Neuronal stem cell (in vitro differentiated cells): ENCODE measurements at regions not wholly inside any gene's neighbourhood (a gene's known extent, or its start where the extent isn't known, plus 50 kb on each side); places are given as distances from the start of the nearest gene placed in this dataset.

Experiments
- DNase-seq: peaks from one replicate; pipeline ENCODE4 v3.0.0-alpha.2; 2013; ENCODE audit warnings: low spot score
- H2AFZ ChIP-seq: one replicate; pipeline ENCODE4 v1.6.1; 2013; ENCODE audit warnings: mild to moderate bottlenecking, low read length, inconsistent platforms
- H2AK5ac ChIP-seq: 2 replicates; pipeline ENCODE4 v1.6.1; 2013; ENCODE audit warnings: low read depth, mild to moderate bottlenecking, inconsistent platforms, low read length, moderate library complexity, mixed read lengths
- H2BK120ac ChIP-seq: 2 replicates; pipeline ENCODE4 v1.6.1; 2013; ENCODE audit warnings: low read depth, mild to moderate bottlenecking, inconsistent platforms, low read length, moderate library complexity, mixed read lengths
- H2BK12ac ChIP-seq: one replicate; pipeline ENCODE4 v1.6.1; 2013; ENCODE audit warnings: low read length, inconsistent platforms
- H2BK15ac ChIP-seq: 2 replicates; pipeline ENCODE4 v1.6.1; 2013; ENCODE audit warnings: mild to moderate bottlenecking, low read length, inconsistent platforms, mixed read lengths
- H2BK5ac ChIP-seq: one replicate; pipeline ENCODE4 v1.6.1; 2013; ENCODE audit warnings: inconsistent platforms, mild to moderate bottlenecking, low read length, moderate library complexity
- H3K14ac ChIP-seq: one replicate; pipeline ENCODE4 v1.6.1; 2013; ENCODE audit warnings: low read length, inconsistent platforms
- H3K18ac ChIP-seq: 2 replicates; pipeline ENCODE4 v1.6.1; 2013; ENCODE audit warnings: low read length, inconsistent platforms
- H3K23ac ChIP-seq: 2 replicates; pipeline ENCODE4 v1.6.1; 2013; ENCODE audit warnings: low read depth, mild to moderate bottlenecking, mixed read lengths, low read length, inconsistent platforms; ENCODE audit not compliant: poor library complexity
- H3K27ac ChIP-seq: replicated peaks from 3 replicates; pipeline ENCODE4 v1.5.1; 2013; ENCODE audit warnings: low read length, inconsistent platforms
- H3K27me3 ChIP-seq, 3 experiments: 2 replicates each; pipeline ENCODE4 v1.6.1; 2013; ENCODE audit warnings: low read length in 3 of 3, mild to moderate bottlenecking in 2 of 3, inconsistent platforms in 1 of 3, low read depth in 1 of 3, mixed read lengths in 1 of 3, moderate library complexity in 1 of 3; ENCODE audit not compliant: control insufficient read depth in 3 of 3, insufficient read depth in 3 of 3
- H3K36me3 ChIP-seq, 2 donors: replicated peaks in 1 of 2; 2 replicates each; pipeline ENCODE4 v1.6.1; 2013; ENCODE audit warnings: low read length in 2 of 2; ENCODE audit not compliant: control insufficient read depth in 2 of 2, insufficient read depth in 2 of 2
- H3K4ac ChIP-seq: 2 replicates; pipeline ENCODE4 v1.6.1; 2013; ENCODE audit warnings: inconsistent platforms, mild to moderate bottlenecking, low read length, moderate library complexity
- H3K4me1 ChIP-seq, 2 donors: 1 replicate in 1 of 2; 2 replicates in 1 of 2; pipeline ENCODE4 v1.6.1; 2013; ENCODE audit warnings: low read length in 2 of 2, low read depth in 1 of 2; ENCODE audit not compliant: control insufficient read depth in 2 of 2, insufficient read depth in 1 of 2
- H3K4me2 ChIP-seq: one replicate; pipeline ENCODE4 v1.6.1; 2013; ENCODE audit warnings: mild to moderate bottlenecking, low read length, inconsistent platforms; ENCODE audit not compliant: insufficient read depth, poor library complexity, severe bottlenecking
- H3K4me3 ChIP-seq, 2 donors: 2 replicates each; pipeline ENCODE4 v1.5.1; 2013; ENCODE audit warnings: low read length in 2 of 2, mild to moderate bottlenecking in 2 of 2, inconsistent platforms in 1 of 2, moderate library complexity in 1 of 2
- H3K79me1 ChIP-seq: one replicate; pipeline ENCODE4 v1.6.1; 2013; ENCODE audit warnings: low read depth, mild to moderate bottlenecking, inconsistent platforms, low read length, moderate library complexity
- H3K9ac ChIP-seq: one replicate; pipeline ENCODE4 v1.6.1; 2013; ENCODE audit warnings: mild to moderate bottlenecking, low read depth, low read length, inconsistent platforms; ENCODE audit not compliant: poor library complexity
- H3K9me3 ChIP-seq, 2 donors: replicated peaks in 1 of 2; 2 replicates each; pipeline versions ENCODE3 to v1.6.1; 2013; ENCODE audit warnings: low read length in 2 of 2, mild to moderate bottlenecking in 2 of 2, inconsistent platforms in 1 of 2, low read depth in 1 of 2, mixed read lengths in 1 of 2, moderate library complexity in 1 of 2; ENCODE audit not compliant: control insufficient read depth in 2 of 2, insufficient read depth in 1 of 2
- H4K8ac ChIP-seq: one replicate; pipeline ENCODE4 v1.6.1; 2013; ENCODE audit warnings: low read depth, mild to moderate bottlenecking, inconsistent platforms, low read length, moderate library complexity
- H4K91ac ChIP-seq: one replicate; pipeline ENCODE4 v1.6.1; 2013; ENCODE audit warnings: low read length, low read depth, mild to moderate bottlenecking, inconsistent platforms; ENCODE audit not compliant: poor library complexity
- WGBS, 2 donors: extraction: QIAGEN DNeasy Blood & Tissue Kit; methylation state at CpG; one replicate each; pipeline ENCODE4 v1.1.7; 2013; ENCODE audit warnings: missing lambda C conversion rate in 2 of 2, mixed read lengths in 1 of 2; ENCODE audit not compliant: insufficient read length in 2 of 2, insufficient replicate concordance in 1 of 2; ENCODE audit errors: extremely low coverage in 2 of 2; 5-methylcytosine and 5-hydroxymethylcytosine counted together

DNA sequence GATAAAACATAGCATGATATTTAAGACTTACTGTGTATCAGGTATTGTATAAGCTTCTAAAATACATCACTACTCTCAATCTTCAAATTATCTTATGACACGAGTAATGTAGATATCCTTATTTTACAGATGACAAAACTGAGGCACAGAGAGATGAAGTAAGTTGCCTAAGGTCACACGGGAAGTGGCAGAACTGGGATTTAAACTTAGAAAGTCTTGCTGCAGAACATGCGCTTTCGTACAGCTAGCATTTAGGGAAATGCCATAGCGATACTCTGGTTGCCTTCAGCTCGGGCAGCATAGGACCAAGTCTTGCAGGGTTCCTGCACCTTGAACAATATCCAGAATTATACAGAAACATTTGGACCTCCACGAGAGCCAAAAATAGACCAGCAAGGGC, 162.4 kb downstream of the BRMS1L start:
- WGBS, 2 donors, result no CpG with 5 or more reads among the region's 7 CpGs
- Histone ChIP-seq H3K23ac (no peak overlapping the region), H3K14ac (no peak overlapping the region)

DNA sequence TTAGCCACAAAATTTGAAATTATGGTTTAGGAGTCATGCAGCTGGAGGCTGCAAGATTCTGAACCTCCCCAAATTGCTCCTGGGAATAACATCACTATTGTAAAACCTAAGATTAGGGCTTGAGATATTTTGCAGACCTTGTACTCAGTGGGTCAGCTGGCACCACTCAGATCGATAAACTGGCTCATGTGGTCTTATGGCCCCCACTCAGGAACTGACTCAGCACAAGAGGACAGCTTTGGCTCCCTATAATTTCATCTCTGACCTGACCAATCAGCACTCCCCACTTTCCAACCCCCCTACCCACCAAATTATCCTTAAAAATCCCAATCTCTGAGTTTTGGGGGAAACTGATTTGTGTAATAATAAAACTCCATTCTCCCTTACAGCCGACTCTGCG, 161.6 kb downstream of the BRMS1L start:
- no peak overlapping the region for H3K4me3 ChIP-seq
- no peak overlapping the region for H3K18ac ChIP-seq
- no peak overlapping the region for H3K4ac ChIP-seq
- H3K27me3 ChIP-seq, result peaks cover 0 to 45% (median 0%) of the 10 kb centered on the region in 3 experiments
- no peak overlapping the region for H2AFZ ChIP-seq
- no peak overlapping the region for H3K9ac ChIP-seq
- no peaks in the 10 kb centered on the region for H3K36me3 ChIP-seq
- H2BK120ac ChIP-seq, result no peak overlapping the region
- no peak overlapping the region for H3K27ac ChIP-seq
- DNase-seq, result no peak
- H3K4me2 ChIP-seq, result no peak overlapping the region
- no peak overlapping the region for H4K91ac ChIP-seq
- H3K9me3 ChIP-seq, result peaks cover 0 to 2% of the 10 kb centered on the region in 2 donors
- no peak overlapping the region for H2BK15ac ChIP-seq
- no CpG with 5 or more reads among the region's 3 CpGs for WGBS, 2 donors
- H2AK5ac ChIP-seq, result no peak overlapping the region
- no peaks in the 10 kb centered on the region for H3K79me1 ChIP-seq
- no peak overlapping the region for H3K23ac ChIP-seq
- no peak overlapping the region for H3K14ac ChIP-seq
- H3K4me1 ChIP-seq, result peaks cover 0 to 2% of the 10 kb centered on the region in 2 donors
- no peak overlapping the region for H2BK5ac ChIP-seq
- no peak overlapping the region for H2BK12ac ChIP-seq
- no peak overlapping the region for H4K8ac ChIP-seq

More for the DNA sequence above, 162.4 kb downstream of the BRMS1L start:
- Histone ChIP-seq H2AFZ (no peak overlapping the region), H4K91ac (no peak overlapping the region), H3K9me3 (no peaks in the 10 kb centered on the region), H3K4ac (no peak overlapping the region), H3K4me3 (no peak overlapping the region), H2BK12ac (no peak overlapping the region), H3K4me2 (no peak overlapping the region), H2BK120ac (no peak overlapping the region), H3K4me1 (peaks cover 0 to 4% of the 10 kb centered on the region in 2 donors), H3K9ac (no peak overlapping the region), H4K8ac (no peak overlapping the region), H2BK5ac (no peak overlapping the region), H2AK5ac (no peak overlapping the region), H3K36me3 (no peaks in the 10 kb centered on the region), H3K27ac (no peak overlapping the region), H2BK15ac (no peak overlapping the region), H3K79me1 (no peaks in the 10 kb centered on the region), H3K27me3 (peaks cover 0 to 48% (median 0%) of the 10 kb centered on the region in 3 experiments), H3K18ac (no peak overlapping the region)
- DNase-seq, result no peak

DNA sequence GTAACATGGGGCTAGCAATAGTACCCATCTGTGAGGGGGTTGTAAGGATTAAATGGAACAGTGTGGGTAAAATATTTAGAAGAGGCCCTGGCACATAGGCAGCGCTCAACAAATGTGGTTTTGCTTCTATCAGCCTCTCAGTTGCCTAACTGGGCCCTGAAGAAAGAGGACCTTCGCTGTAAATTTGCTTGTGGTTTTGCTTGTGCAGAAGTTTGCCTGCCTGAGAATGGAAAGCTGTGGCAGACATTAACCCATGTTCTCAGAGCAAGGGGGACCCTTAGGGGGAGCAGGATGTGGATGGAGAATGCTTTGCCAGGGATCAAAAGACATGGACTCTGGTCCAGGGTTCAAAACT, 160.1 kb downstream of the BRMS1L start:
- Histone ChIP-seq H4K91ac (no peak overlapping the region), H3K4me1 (no peaks in the 10 kb centered on the region), H3K36me3 (no peaks in the 10 kb centered on the region), H3K9ac (no peak overlapping the region), H2BK5ac (no peak overlapping the region), H2BK120ac (no peak overlapping the region), H2BK15ac (no peak overlapping the region), H3K23ac (no peak overlapping the region), H2BK12ac (no peak overlapping the region), H2AK5ac (no peak overlapping the region), H3K79me1 (no peaks in the 10 kb centered on the region), H3K27ac (no peak overlapping the region), H3K4me2 (no peak overlapping the region), H2AFZ (no peak overlapping the region), H4K8ac (no peak overlapping the region), H3K18ac (no peak overlapping the region), H3K4ac (no peak overlapping the region), H3K9me3 (peaks cover 0 to 2% of the 10 kb centered on the region in 2 donors), H3K4me3 (no peak overlapping the region), H3K14ac (no peak overlapping the region), H3K27me3 (peaks cover 0 to 41% (median 0%) of the 10 kb centered on the region in 3 experiments)
- DNase-seq, result no peak
- no CpG with 5 or more reads among the region's 2 CpGs for WGBS, 2 donors

DNA sequence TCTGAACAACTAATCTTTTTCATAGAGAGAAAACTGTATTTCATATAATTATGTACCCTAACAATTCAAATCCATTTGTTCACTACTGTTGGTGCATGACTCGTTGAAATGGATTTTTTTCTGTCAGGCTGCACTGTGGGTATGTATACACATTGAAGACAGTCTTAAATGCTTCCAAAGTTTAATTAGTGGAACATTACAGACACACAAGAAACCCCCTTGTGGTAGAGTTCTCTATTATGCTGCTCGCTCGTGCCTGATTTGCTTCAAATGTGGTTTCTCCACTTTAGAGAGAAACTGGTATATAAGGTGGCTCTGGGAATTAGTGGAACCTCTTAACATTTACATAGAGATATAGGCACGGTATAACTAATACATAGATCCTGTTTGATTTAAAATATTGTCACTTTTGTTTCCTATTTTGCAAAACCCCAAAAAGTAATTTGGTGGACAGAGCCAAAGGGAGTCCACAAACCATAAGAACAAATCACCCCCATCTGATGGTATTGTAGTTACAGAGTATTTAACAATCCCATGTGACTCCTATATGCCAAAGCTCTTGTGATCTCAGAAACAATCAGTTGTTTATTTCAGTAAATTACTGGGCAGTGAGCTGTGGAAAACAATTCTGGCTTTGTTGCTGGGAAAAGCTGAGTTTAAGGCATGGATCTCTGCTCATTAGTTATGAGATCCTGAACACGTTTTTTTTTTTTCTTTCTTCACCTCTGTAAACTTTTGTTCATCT, 159.5 kb downstream of the BRMS1L start:
- H3K4ac ChIP-seq, result no peak overlapping the region
- no peak overlapping the region for H3K27ac ChIP-seq

More for the DNA sequence above, 159.5 kb downstream of the BRMS1L start:
- no peak overlapping the region for H2BK5ac ChIP-seq
- no peak overlapping the region for H4K8ac ChIP-seq
- no peak overlapping the region for H2AFZ ChIP-seq
- no peak for DNase-seq
- no peak overlapping the region for H3K14ac ChIP-seq
- peaks cover 0 to 41% (median 0%) of the 10 kb centered on the region in 3 experiments for H3K27me3 ChIP-seq
- WGBS, 2 donors, result no CpG with 5 or more reads among the region's 5 CpGs
- H2AK5ac ChIP-seq, result no peak overlapping the region
- H3K4me3 ChIP-seq, result no peak overlapping the region
- no peak overlapping the region for H2BK15ac ChIP-seq
- H3K4me2 ChIP-seq, result no peak overlapping the region
- no peak overlapping the region for H3K18ac ChIP-seq
- no peaks in the 10 kb centered on the region for H3K79me1 ChIP-seq
- H3K9me3 ChIP-seq, result peaks cover 0 to 2% of the 10 kb centered on the region in 2 donors
- H4K91ac ChIP-seq, result no peak overlapping the region
- no peaks in the 10 kb centered on the region for H3K36me3 ChIP-seq
- H2BK120ac ChIP-seq, result no peak overlapping the region
- H2BK12ac ChIP-seq, result no peak overlapping the region
- no peak overlapping the region for H3K23ac ChIP-seq
- no peak overlapping the region for H3K9ac ChIP-seq
- H3K4me1 ChIP-seq, result no peaks in the 10 kb centered on the region
